Smooth muscle cell (in vitro differentiated cells): ENCODE measurements at regions not wholly inside any gene's neighbourhood (a gene's known extent, or its start where the extent isn't known, plus 50 kb on each side); places are given as distances from the start of the nearest gene placed in this dataset.

Experiments used
- DNase-seq: peaks from one replicate; lab custom pipeline; 2025; ENCODE audit not compliant: unreplicated experiment; lab: John Stamatoyannopoulos, UW
- H2AFZ ChIP-seq: fragments of 200-600 bp; sonication (generic); 2 replicates; pipeline ENCODE4 v1.6.0; 2016; ENCODE audit warnings: antibody characterized with exemption, low read depth, mild to moderate bottlenecking
- H3F3A ChIP-seq: fragments of 200-600 bp; sonication (generic); 2 replicates; pipeline ENCODE4 v1.6.0; 2017; ENCODE audit warnings: antibody characterized with exemption, low read depth
- H3K27ac ChIP-seq: fragments of 200-600 bp; sonication (generic); 2 replicates; pipeline ENCODE4 v1.5.1; 2016; ENCODE audit warnings: low read depth, mild to moderate bottlenecking
- H3K27me3 ChIP-seq: fragments of 200-600 bp; sonication (generic); 2 replicates; pipeline ENCODE4 v1.6.1; 2016; ENCODE audit warnings: low read depth, mild to moderate bottlenecking
- H3K36me3 ChIP-seq: fragments of 200-600 bp; sonication (generic); 2 replicates; pipeline ENCODE4 v1.5.1; 2016; ENCODE audit warnings: low read depth
- H3K4me1 ChIP-seq: fragments of 200-600 bp; sonication (generic); 2 replicates; pipeline ENCODE4 v1.5.1; 2016; ENCODE audit warnings: low read depth
- H3K4me2 ChIP-seq: fragments of 200-600 bp; sonication (generic); 2 replicates; pipeline ENCODE4 v1.6.0; 2016; ENCODE audit warnings: mild to moderate bottlenecking
- H3K4me3 ChIP-seq: fragments of 200-600 bp; sonication (generic); 2 replicates; pipeline ENCODE4 v1.5.1; 2016; ENCODE audit warnings: mild to moderate bottlenecking
- H3K79me2 ChIP-seq: fragments of 200-600 bp; sonication (generic); 2 replicates; pipeline ENCODE4 v1.6.0; 2016; ENCODE audit warnings: low read depth, mild to moderate bottlenecking
- H3K9ac ChIP-seq: fragments of 200-600 bp; sonication (generic); 2 replicates; pipeline ENCODE4 v1.6.0; 2016; ENCODE audit warnings: low read depth
- H3K9me3 ChIP-seq: fragments of 200-600 bp; sonication (generic); replicated peaks from 2 replicates; pipeline ENCODE4 v1.5.1; 2016; ENCODE audit warnings: low read depth
- H4K20me1 ChIP-seq: fragments of 200-600 bp; sonication (generic); 2 replicates; pipeline ENCODE4 v1.6.0; 2016; ENCODE audit warnings: low read depth
- WGBS: methylation state at CpG from one replicate; pipeline ENCODE4 v1.1.7; 2016; ENCODE audit warnings: low lambda C conversion rate; 5-methylcytosine and 5-hydroxymethylcytosine counted together
- TF ChIP-seq, protein P1 (sequence below): fragments of 200-600 bp; sonication (generic); IDR thresholded peaks from 2 replicates; pipeline ENCODE4 v1.5.1; 2017; ENCODE audit warnings: borderline replicate concordance, mild to moderate bottlenecking, antibody characterized with exemption; ENCODE audit not compliant: insufficient read depth, poor library complexity, severe bottlenecking

DNA sequence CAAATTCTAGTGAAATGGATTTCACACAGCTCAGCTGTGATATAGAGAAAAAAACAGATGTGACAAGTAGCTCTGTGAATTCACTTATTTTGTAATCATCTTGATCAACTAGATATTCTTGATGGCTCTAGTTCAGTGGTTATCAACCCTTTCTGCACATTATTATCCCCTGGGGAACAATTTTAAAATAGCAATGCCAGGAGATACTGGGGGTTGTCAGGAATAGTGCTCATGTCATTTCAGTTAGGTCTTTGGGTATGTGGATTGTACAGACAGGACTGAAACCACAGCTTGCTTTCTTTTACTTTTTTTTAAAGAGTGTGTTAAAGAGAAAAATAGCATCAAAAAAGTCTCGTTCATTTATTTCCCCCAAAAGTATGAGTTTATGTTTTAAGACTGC, 269.0 kb upstream of the PDGFD start:
- Histone ChIP-seq H3K4me2 (no peak overlapping the region), H3K4me1 (peaks cover 6% of the 10 kb centered on the region), H3K79me2 (no peaks in the 10 kb centered on the region), H3K9me3 (no peaks in the 10 kb centered on the region), H3K36me3 (no peaks in the 10 kb centered on the region), H4K20me1 (no peaks in the 10 kb centered on the region), H3K4me3 (no peak overlapping the region), H3F3A (no peaks in the 10 kb centered on the region), H3K27ac (no peak overlapping the region), H3K27me3 (no peaks in the 10 kb centered on the region), H3K9ac (no peak overlapping the region), H2AFZ (no peak overlapping the region)
- WGBS = 75% methylated on average over 1 of the region's 1 CpG
- no peak for DNase-seq
- TF ChIP-seq, protein P1, sequence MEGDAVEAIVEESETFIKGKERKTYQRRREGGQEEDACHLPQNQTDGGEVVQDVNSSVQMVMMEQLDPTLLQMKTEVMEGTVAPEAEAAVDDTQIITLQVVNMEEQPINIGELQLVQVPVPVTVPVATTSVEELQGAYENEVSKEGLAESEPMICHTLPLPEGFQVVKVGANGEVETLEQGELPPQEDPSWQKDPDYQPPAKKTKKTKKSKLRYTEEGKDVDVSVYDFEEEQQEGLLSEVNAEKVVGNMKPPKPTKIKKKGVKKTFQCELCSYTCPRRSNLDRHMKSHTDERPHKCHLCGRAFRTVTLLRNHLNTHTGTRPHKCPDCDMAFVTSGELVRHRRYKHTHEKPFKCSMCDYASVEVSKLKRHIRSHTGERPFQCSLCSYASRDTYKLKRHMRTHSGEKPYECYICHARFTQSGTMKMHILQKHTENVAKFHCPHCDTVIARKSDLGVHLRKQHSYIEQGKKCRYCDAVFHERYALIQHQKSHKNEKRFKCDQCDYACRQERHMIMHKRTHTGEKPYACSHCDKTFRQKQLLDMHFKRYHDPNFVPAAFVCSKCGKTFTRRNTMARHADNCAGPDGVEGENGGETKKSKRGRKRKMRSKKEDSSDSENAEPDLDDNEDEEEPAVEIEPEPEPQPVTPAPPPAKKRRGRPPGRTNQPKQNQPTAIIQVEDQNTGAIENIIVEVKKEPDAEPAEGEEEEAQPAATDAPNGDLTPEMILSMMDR = no peak

DNA sequence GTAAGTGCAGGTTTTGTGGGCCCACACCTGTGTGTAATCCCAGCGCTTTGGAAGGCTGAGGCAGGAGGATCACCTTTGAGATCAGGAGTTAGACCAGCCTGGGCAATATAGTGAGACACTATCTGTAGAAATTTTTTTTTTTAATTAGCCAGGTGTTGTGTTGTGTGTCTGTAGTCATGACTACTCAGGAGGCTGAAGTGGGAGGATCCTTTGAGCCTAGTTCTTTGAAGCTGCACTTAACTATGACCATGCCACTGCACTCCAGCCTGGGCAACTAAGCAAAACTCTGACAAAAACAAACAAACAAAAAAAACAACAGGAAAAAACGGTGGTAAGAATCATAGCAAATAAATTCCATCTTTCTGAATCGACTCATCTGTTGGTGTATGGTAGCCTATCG, 268.6 kb upstream of the PDGFD start:
- H3K27ac ChIP-seq = no peak overlapping the region
- H4K20me1 ChIP-seq = no peaks in the 10 kb centered on the region
- peaks cover 6% of the 10 kb centered on the region for H3K4me1 ChIP-seq
- WGBS = 84% methylated on average over 4 of the region's 4 CpGs
- H3K9me3 ChIP-seq = no peaks in the 10 kb centered on the region
- H3K27me3 ChIP-seq = no peaks in the 10 kb centered on the region
- H3K9ac ChIP-seq = no peak overlapping the region
- TF ChIP-seq, protein P1 = no peak
- H3K4me3 ChIP-seq = no peak overlapping the region
- H2AFZ ChIP-seq = no peak overlapping the region
- no peak overlapping the region for H3K4me2 ChIP-seq
- no peaks in the 10 kb centered on the region for H3F3A ChIP-seq
- no peaks in the 10 kb centered on the region for H3K36me3 ChIP-seq
- no peak for DNase-seq
- no peaks in the 10 kb centered on the region for H3K79me2 ChIP-seq

- H3K27ac ChIP-seq = no peak overlapping the region
- no peaks in the 10 kb centered on the region for H3F3A ChIP-seq
- TF ChIP-seq, protein P1 = no peak
Measured at GRCh38 chr11:104422324-104422944, 258.5 kb upstream of the PDGFD start.

GRCh38 chr11:104410336-104410735, 246.4 kb upstream of the PDGFD start:
- Histone ChIP-seq H3K36me3 (no peaks in the 10 kb centered on the region), H2AFZ (no peak overlapping the region), H4K20me1 (no peaks in the 10 kb centered on the region), H3K79me2 (no peaks in the 10 kb centered on the region), H3K9me3 (no peaks in the 10 kb centered on the region), H3K27ac (no peak overlapping the region), H3F3A (no peaks in the 10 kb centered on the region), H3K9ac (no peak overlapping the region), H3K4me3 (no peak overlapping the region), H3K4me1 (no peaks in the 10 kb centered on the region), H3K27me3 (no peaks in the 10 kb centered on the region), H3K4me2 (no peak overlapping the region)
- WGBS = 64% methylated on average over 2 of the region's 2 CpGs
- TF ChIP-seq, protein P1 = no peak
- no peak for DNase-seq

More at GRCh38 chr11:104422324-104422944, 258.5 kb upstream of the PDGFD start:
- Histone ChIP-seq H2AFZ (no peak overlapping the region), H3K9ac (no peak overlapping the region), H3K27me3 (no peaks in the 10 kb centered on the region), H3K79me2 (no peaks in the 10 kb centered on the region), H4K20me1 (no peaks in the 10 kb centered on the region), H3K4me3 (no peak overlapping the region), H3K36me3 (no peaks in the 10 kb centered on the region), H3K9me3 (no peaks in the 10 kb centered on the region), H3K4me1 (no peaks in the 10 kb centered on the region), H3K4me2 (no peak overlapping the region)
- WGBS = 94% methylated on average over 20 of the region's 23 CpGs
- no peak for DNase-seq
